DMS114 treated with DMSO at 0.1 percent for 48 hours (cell line): ENCODE measurements at regions not wholly inside any gene's neighbourhood (a gene's known extent, or its start where the extent isn't known, plus 50 kb on each side); places are given as distances from the start of the nearest gene placed in this dataset.

Source experiments
- DNase-seq: peaks from one replicate; lab custom pipeline; 2025; ENCODE audit not compliant: unreplicated experiment; lab: John Stamatoyannopoulos, UW

GRCh38 chr18:39524370-39524769 lies 1958.8 kb upstream of the CELF4 start:
- DNase-seq, result no peak

DNA sequence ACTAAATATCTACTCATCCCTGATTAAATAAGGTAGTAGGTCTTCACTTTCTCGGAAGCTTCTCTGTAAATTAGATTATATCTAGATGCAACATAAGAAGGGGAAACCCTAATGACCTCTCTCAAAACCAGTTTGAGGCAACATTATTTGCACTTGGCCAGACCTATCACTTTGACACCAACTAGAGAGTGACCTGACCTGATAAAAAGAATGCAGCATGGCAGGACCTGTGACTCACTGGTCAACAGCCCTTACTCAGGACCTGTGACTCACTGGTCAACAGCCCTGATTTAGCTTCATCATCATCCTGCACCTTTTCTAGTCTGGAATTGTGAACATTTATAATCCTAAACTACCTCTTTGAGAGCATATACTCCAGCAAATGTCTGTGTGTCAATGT lies 1957.7 kb upstream of the CELF4 start:
- DNase-seq, result no peak

DNA sequence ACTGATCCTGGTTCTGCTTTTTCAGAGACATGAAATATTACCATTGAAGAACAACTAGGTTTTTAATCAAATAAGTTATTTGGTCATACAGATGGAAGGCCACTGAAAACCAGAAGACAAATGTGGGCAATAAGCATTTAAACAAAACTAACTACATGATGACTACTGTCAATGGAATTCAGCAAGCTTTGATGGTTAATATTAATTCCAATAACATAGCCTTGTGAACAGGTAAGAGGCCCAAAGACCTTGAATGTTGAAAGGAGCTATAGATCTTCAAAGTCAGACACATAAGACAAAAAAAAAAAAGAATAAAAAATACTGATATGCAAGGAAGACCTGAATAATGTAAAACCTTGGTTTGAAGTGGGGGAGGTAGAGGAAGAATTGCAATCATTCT lies 1955.6 kb upstream of the CELF4 start:
- no peak for DNase-seq

GRCh38 chr18:39519741-39520140 lies 1954.1 kb upstream of the CELF4 start:
- no peak for DNase-seq

DNA sequence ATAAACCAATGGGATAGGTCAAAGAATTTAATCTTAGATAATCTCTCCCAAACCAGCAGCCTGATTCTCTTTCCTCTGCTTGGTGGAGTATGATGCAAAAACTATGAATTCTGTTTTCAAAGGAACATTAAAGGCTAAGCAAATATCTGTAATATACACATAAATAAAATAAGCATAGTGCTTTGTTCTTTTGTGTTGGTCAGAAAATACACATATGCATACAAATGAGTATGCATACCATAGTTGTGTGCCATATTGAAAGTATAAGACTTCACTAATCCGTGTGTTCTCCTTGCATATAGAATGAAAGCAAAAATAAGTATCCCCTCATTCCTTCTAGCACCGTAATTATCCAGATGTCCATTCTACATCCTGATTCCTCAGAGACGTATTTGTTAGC lies 1949.7 kb upstream of the CELF4 start:
- DNase-seq, result no peak

- DNase-seq, result no peak
These were observed 1947.6 kb upstream of the CELF4 start for GRCh38 chr18:39513186-39513585.

GRCh38 chr18:39506581-39507330 lies 1941.2 kb upstream of the CELF4 start:
- no peak for DNase-seq

DNA sequence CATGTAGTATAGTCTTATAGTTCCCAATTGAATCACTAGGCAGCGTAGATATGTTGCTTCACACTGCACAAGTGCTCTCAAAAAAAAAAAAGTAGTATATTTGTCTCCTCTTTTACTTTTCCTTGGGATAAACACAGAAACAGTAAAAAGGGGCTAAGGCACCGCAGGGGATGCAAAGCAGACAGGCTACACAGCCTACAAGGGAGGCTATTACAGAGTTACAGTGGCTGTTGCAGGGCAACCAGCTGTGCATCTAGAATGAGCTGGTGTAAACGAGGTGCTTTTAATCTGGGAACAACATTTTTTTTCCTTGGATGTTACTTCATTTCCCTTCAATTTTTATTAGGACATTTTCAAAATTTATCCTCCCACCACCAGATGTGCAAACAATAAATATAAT lies 1934.7 kb upstream of the CELF4 start:
- DNase-seq, result no peak

- DNase-seq, result no peak
These were observed 1932.2 kb upstream of the CELF4 start for GRCh38 chr18:39497821-39498220.

GRCh38 chr18:39496986-39497385 lies 1931.4 kb upstream of the CELF4 start:
- DNase-seq, result no peak

GRCh38 chr18:39494211-39494896 lies 1928.8 kb upstream of the CELF4 start:
- DNase-seq, result no peak

DNA sequence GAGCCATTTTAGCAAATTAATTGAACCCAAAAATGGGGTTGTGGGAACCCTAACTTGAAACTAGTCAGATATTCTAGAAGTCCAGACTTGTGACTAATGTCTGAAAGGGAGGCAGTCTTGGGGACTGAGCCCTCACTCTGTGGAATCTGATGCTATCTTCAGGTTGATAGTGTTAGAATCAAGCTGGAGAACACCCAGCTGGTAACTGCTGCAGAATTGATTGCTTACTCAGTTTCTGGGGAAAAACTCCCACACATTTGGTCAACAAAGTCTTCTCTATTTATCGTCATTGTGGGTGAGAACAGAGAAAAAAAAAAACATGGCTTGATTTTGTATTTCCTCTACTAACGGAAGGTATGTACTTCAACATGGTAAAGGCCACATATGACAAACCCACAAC lies 1925.8 kb upstream of the CELF4 start:
- no peak for DNase-seq

DNA sequence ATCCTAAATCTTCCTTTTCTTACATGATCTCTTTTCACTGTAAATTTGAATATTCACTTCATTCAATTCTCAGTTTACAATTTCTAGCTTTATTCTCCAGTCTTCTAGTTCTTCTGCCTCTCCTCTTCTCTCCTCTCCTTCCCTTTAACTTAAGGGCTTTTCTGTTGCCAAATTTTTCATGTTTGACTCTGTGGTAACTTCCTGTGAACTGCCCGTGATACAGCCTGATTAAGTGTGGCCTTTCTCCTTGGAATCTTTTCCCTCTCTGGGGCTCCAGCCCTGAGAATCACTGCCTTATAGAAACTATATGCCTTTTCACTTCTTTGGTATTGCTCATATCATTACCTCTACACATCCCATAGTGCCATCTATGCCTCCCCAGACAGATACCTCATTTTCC lies 1923.8 kb upstream of the CELF4 start:
- no peak for DNase-seq

- no peak for DNase-seq
These were observed 1922.3 kb upstream of the CELF4 start for GRCh38 chr18:39487932-39488331.

DNA sequence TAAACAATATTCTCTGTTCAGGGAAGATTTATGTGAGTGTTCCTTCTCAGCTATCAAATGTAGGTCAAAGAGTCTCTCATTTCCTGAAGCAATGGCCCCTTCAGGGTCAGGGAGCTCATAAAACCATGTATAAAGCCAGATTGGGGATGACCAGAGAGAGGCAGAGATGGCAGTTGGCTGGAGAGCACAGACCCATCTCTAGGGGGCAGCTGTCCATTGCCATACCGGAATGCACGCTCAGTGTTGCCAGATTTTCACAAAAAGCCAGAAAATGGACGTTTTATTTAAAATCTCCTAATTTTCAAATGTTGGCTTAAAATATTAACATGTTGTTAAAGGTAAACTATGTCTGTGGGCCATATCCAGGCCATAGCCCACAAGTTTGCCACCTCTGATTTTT lies 1920.7 kb upstream of the CELF4 start:
- DNase-seq, result no peak

DNA sequence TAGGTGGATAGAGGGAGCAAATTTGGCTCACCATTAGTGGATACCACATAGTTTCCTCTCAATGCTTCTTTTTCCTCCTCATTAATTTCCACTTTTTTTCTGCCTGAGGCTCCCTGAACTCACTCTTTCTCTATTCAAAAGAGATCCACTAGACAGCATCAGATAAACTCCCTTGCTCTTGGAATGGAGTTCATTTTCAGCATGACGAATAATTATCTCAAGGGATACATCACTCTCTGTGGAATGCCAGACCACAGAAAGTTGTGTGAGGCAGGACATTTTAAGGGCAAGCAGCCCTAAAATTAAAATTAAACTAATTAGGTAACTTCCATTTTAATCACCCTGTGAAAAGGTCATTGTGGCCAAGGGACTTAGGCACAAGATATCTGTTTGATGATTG lies 1920.1 kb upstream of the CELF4 start:
- DNase-seq, result no peak

DNA sequence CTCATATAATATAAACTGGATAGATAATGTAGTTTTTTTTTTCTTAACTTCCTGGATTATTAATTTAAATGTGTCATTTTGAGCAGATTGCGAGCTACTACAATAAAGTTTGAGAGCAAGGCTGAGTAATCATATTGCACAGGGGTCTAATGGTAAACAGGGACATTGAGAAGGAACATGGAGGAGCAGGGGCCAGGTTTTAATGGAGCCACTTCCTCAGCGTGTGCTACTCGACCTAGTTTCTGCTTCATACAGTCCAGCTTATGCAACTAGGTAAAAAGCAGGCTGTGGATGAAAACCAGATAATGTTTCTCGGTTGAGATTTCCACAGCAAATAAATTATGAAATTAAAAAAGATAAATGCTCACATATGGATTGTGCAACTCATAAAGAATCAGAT lies 1915.7 kb upstream of the CELF4 start:
- DNase-seq, result no peak

GRCh38 chr18:39480494-39481195 lies 1915.0 kb upstream of the CELF4 start:
- DNase-seq, result no peak

DNA sequence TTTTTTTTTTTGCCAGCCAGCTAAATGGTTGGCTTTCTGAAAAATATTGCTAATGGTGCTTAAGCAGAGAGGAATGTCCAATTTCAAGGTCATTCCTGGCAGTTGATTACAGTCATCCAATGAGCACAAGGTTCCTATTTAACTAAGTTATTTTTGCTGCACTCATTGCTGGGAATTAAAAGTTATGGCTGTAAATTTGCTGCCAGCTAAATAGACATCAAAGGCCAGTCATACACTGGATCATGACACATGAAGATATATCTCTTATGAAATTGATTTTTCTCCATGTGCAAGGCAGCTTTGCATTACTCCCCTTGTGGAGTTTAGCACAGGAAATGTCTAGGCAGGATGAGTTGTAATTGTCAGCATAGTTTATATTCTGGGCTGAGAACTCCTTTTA lies 1898.4 kb upstream of the CELF4 start:
- no peak for DNase-seq

DNA sequence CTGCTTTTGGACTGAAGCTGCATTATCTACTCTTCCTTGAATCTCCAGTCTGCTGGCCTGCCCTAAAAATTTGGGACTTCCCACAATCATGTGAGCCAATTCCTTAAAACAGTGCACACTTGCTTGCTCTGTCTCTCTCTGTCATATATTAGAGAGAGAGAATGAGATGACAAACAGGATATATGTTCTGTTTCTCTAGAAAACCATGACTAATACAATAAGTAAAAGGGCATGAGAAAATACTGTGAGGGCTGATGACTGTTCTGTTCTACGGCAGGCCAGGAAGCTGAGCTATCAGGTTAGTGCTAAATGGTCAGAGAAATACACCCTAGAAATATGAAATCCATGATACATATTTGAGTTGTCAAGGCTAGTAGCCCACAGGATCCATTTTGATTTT lies 1896.8 kb upstream of the CELF4 start:
- DNase-seq, result no peak

GRCh38 chr18:39460136-39460535 lies 1894.5 kb upstream of the CELF4 start:
- DNase-seq, result no peak

DNA sequence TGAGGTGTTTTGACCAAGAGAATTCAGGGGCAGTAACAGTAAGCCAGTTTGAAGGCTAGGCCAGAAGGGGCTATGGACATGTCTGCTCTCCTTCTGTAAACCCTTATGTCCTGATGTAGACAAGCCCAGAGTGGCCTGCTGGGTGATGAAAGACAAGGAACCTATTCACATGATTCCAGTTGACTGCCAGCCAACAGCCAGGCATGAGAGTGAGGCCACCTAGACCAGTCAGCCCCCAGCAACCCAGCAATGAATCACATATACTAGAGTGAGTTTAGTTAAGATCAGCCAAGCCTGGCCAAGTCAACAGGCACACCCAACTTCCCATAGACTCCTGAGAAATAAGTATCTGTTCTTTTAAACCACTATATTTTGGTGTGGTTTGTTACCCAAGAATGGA lies 1889.7 kb upstream of the CELF4 start:
- DNase-seq, result no peak
